ENCODE measurements at regions not wholly inside any gene's neighbourhood (a gene's known extent, or its start where the extent isn't known, plus 50 kb on each side); places are given as distances from the start of the nearest gene placed in this dataset.

GRCh38 chr18:21958707-21959450 lies 210.5 kb upstream of the GATA6 start:
- no peak overlapping the region for H3K4me2 ChIP-seq
- H3K4me1 ChIP-seq (ENCODE audit: low read depth, poor library complexity, severe bottlenecking), result no peaks in the 10 kb centered on the region
- H3K27ac ChIP-seq, result no peak overlapping the region
- no peak overlapping the region for H2AFZ ChIP-seq (ENCODE audit: low read depth)
- H3K79me2 ChIP-seq (ENCODE audit: insufficient read depth, low read depth), result no peaks in the 10 kb centered on the region
- H3K36me3 ChIP-seq (ENCODE audit: insufficient read depth), result no peaks in the 10 kb centered on the region
- H3K27me3 ChIP-seq (ENCODE audit: insufficient read depth, low read depth), result no peaks in the 10 kb centered on the region
- H3K4me3 ChIP-seq (IDR thresholded peaks at IDR 0.05; ENCODE audit: insufficient read depth, low read depth, low read length), result no peak overlapping the region
- H3K9ac ChIP-seq, result no peak overlapping the region
- H4K20me1 ChIP-seq (ENCODE audit: insufficient read depth), result no peaks in the 10 kb centered on the region
- TF ChIP-seq CTCF (conservative IDR thresholded peaks at IDR 0.05; ENCODE audit: low read depth, low read length), result no peak

GRCh38 chr18:21960189-21960588 lies 209.2 kb upstream of the GATA6 start:
- no peaks in the 10 kb centered on the region for H3K36me3 ChIP-seq (ENCODE audit: insufficient read depth)
- no peaks in the 10 kb centered on the region for H3K27me3 ChIP-seq (ENCODE audit: insufficient read depth, low read depth)
- no peaks in the 10 kb centered on the region for H3K4me1 ChIP-seq (ENCODE audit: low read depth, poor library complexity, severe bottlenecking)
- TF ChIP-seq CTCF (conservative IDR thresholded peaks at IDR 0.05; ENCODE audit: low read depth, low read length), result no peak
- H3K79me2 ChIP-seq (ENCODE audit: insufficient read depth, low read depth), result no peaks in the 10 kb centered on the region
- no peak overlapping the region for H3K4me3 ChIP-seq (IDR thresholded peaks at IDR 0.05; ENCODE audit: insufficient read depth, low read depth, low read length)
- no peak overlapping the region for H2AFZ ChIP-seq (ENCODE audit: low read depth)
- no peaks in the 10 kb centered on the region for H4K20me1 ChIP-seq (ENCODE audit: insufficient read depth)
- no peak overlapping the region for H3K4me2 ChIP-seq
- no peak overlapping the region for H3K9ac ChIP-seq
- no peak overlapping the region for H3K27ac ChIP-seq

GRCh38 chr18:21963336-21963735 lies 206.1 kb upstream of the GATA6 start:
- TF ChIP-seq CTCF (conservative IDR thresholded peaks at IDR 0.05; ENCODE audit: low read depth, low read length), result no peak
- Histone ChIP-seq H3K79me2 (ENCODE audit: insufficient read depth, low read depth) (no peaks in the 10 kb centered on the region), H3K4me3 (IDR thresholded peaks at IDR 0.05; ENCODE audit: insufficient read depth, low read depth, low read length) (no peak overlapping the region), H3K4me2 (no peak overlapping the region), H3K27me3 (ENCODE audit: insufficient read depth, low read depth) (no peaks in the 10 kb centered on the region), H2AFZ (ENCODE audit: low read depth) (no peak overlapping the region), H3K27ac (no peak overlapping the region), H4K20me1 (ENCODE audit: insufficient read depth) (no peaks in the 10 kb centered on the region), H3K36me3 (ENCODE audit: insufficient read depth) (no peaks in the 10 kb centered on the region), H3K4me1 (ENCODE audit: low read depth, poor library complexity, severe bottlenecking) (no peaks in the 10 kb centered on the region), H3K9ac (no peak overlapping the region)

GRCh38 chr18:21968338-21968737 lies 201.1 kb upstream of the GATA6 start:
- Histone ChIP-seq H3K4me2 (no peak overlapping the region), H3K9ac (no peak overlapping the region), H3K36me3 (ENCODE audit: insufficient read depth) (no peaks in the 10 kb centered on the region), H2AFZ (ENCODE audit: low read depth) (no peak overlapping the region), H3K79me2 (ENCODE audit: insufficient read depth, low read depth) (no peaks in the 10 kb centered on the region), H3K27me3 (ENCODE audit: insufficient read depth, low read depth) (no peaks in the 10 kb centered on the region), H3K4me3 (IDR thresholded peaks at IDR 0.05; ENCODE audit: insufficient read depth, low read depth, low read length) (no peak overlapping the region), H4K20me1 (ENCODE audit: insufficient read depth) (no peaks in the 10 kb centered on the region), H3K4me1 (ENCODE audit: low read depth, poor library complexity, severe bottlenecking) (no peaks in the 10 kb centered on the region), H3K27ac (no peak overlapping the region)
- no peak for TF ChIP-seq CTCF (conservative IDR thresholded peaks at IDR 0.05; ENCODE audit: low read depth, low read length)
